ENCODE measurements at regions not wholly inside any gene's neighbourhood (a gene's known extent, or its start where the extent isn't known, plus 50 kb on each side); places are given as distances from the start of the nearest gene placed in this dataset.

DNA sequence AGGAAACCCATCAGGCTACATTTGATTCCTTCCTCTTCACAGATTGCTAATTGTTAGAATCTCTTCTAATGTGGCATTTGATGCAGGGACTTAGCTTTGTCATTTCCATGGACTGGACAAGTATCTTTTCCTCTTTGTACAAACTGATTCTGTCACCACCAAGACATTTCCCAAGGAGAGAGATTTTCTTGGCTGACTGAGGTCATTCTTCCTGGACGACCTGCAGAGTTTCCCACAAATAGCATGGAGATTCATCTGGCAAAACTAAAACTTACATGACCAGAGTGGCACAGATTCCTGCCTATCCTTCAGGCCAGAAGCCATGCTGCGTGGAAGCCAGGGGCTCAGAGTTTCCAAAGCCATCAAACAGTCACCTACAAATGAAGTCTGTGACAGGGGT is 269.2 kb upstream of the LRTM1 start:
- no peak overlapping the region for H2AFZ ChIP-seq (ENCODE audit: low read depth, low read length)
- H2BK120ac ChIP-seq (ENCODE audit: low read depth, low read length), result no peak overlapping the region
- no peak overlapping the region for H4K8ac ChIP-seq (ENCODE audit: low read length)
- H3K4ac ChIP-seq (ENCODE audit: low read depth in 1 of 2, low read length in 2 of 2), result no peak overlapping the region
- H2BK15ac ChIP-seq (ENCODE audit: low read depth, poor library complexity, severe bottlenecking), result no peak overlapping the region
- H3K4me2 ChIP-seq (ENCODE audit: low read length, poor library complexity, severe bottlenecking), result no peak overlapping the region
- peak overlapping the region; percentile 74 for H2AK5ac ChIP-seq (ENCODE audit: low read length, severe bottlenecking)
- H2BK12ac ChIP-seq (ENCODE audit: low read length in 2 of 2), result peak overlapping the region in 1 of 2 experiments; percentile 79
- no peak overlapping the region for H3K4me3 ChIP-seq (ENCODE audit: insufficient read depth in 1 of 2, low read depth in 1 of 2, low read length in 2 of 2)
- no peak overlapping the region for H2BK5ac ChIP-seq (ENCODE audit: low read depth, low read length, poor library complexity, severe bottlenecking)
- H4K91ac ChIP-seq (ENCODE audit: low read length), result no peak overlapping the region
- no peaks in the 10 kb centered on the region for H3K27me3 ChIP-seq (ENCODE audit: control insufficient read depth in 1 of 2, insufficient read depth in 1 of 2, low read length in 2 of 2)
- H3K23ac ChIP-seq (ENCODE audit: low read length in 2 of 2), result no peak overlapping the region
- 71% methylated on average over 2 of the region's 2 CpGs for WGBS
- H3K14ac ChIP-seq (ENCODE audit: low read length in 2 of 2), result no peak overlapping the region
- DNase-seq, result no peak
- H3K79me1 ChIP-seq (replicated peaks; ENCODE audit: low read length, poor library complexity, severe bottlenecking), result no peaks in the 10 kb centered on the region
- H3K9ac ChIP-seq (ENCODE audit: low read length), result no peak overlapping the region
- H3K27ac ChIP-seq (ENCODE audit: low read length, poor library complexity, severe bottlenecking), result no peak overlapping the region
- H3K4me1 ChIP-seq (ENCODE audit: control insufficient read depth, insufficient read depth, low read depth, low read length), result peaks cover 4% of the 10 kb centered on the region
- no peak overlapping the region for H3K18ac ChIP-seq (ENCODE audit: low read depth in 1 of 2, low read length in 2 of 2)
- no peaks in the 10 kb centered on the region for H3K36me3 ChIP-seq (ENCODE audit: control insufficient read depth in 1 of 2, insufficient read depth in 2 of 2, low read depth in 1 of 2, low read length in 2 of 2)
- no peaks in the 10 kb centered on the region for H3K9me3 ChIP-seq (ENCODE audit: control insufficient read depth, low read length)

DNA sequence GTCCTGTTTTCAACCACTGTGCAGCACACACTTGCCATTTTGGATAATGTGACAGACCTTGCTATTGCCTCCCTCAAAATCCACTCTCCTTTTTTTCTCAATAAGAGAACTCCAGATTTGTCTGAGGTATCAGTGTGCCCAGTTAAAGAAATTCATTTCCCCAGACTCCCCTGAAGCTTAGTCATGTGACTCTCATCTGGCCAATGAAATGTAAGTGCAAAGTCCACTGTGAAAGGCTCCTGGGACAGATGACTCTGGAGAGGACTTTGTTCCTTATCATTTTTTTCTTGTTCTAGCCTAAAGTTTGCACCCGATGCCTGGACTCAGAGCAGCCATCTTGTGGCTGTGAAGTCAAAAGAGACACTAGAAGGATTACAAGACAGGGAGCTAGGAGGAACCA is 268.6 kb upstream of the LRTM1 start:
- H4K8ac ChIP-seq (ENCODE audit: low read length), result no peak overlapping the region

DNA sequence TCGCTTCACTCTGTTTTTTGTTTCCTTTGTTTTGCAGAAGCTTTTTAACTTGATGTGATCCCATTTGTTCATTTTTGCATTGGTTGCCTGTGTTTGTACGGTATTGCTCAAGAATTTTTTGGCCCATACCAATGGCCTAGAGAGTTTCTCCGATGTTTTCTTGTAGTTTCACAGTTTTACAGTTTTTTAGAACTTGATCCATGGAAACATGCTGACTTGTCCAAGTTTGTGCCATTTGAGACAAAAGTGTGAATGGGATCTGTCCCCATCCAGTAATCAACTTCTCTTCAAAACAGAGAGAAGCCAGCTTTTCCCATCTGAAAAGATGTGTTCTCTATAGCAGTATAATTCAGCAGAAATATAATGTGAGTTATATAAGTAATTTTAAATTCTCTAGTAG is 266.5 kb upstream of the LRTM1 start:
- Histone ChIP-seq H2AFZ (ENCODE audit: low read depth, low read length) (no peak overlapping the region), H3K36me3 (ENCODE audit: control insufficient read depth in 1 of 2, insufficient read depth in 2 of 2, low read depth in 1 of 2, low read length in 2 of 2) (no peaks in the 10 kb centered on the region), H3K27me3 (ENCODE audit: control insufficient read depth in 1 of 2, insufficient read depth in 1 of 2, low read length in 2 of 2) (no peaks in the 10 kb centered on the region), H3K23ac (ENCODE audit: low read length in 2 of 2) (no peak overlapping the region), H4K91ac (ENCODE audit: low read length) (no peak overlapping the region), H3K9ac (ENCODE audit: low read length) (no peak overlapping the region), H2BK12ac (ENCODE audit: low read length in 2 of 2) (no peak overlapping the region), H3K14ac (ENCODE audit: low read length in 2 of 2) (no peak overlapping the region), H3K9me3 (ENCODE audit: control insufficient read depth, low read length) (no peaks in the 10 kb centered on the region), H2AK5ac (ENCODE audit: low read length, severe bottlenecking) (no peak overlapping the region), H3K79me1 (replicated peaks; ENCODE audit: low read length, poor library complexity, severe bottlenecking) (no peaks in the 10 kb centered on the region), H3K18ac (ENCODE audit: low read depth in 1 of 2, low read length in 2 of 2) (no peak overlapping the region), H3K4me2 (ENCODE audit: low read length, poor library complexity, severe bottlenecking) (no peak overlapping the region), H3K4me3 (ENCODE audit: insufficient read depth in 1 of 2, low read depth in 1 of 2, low read length in 2 of 2) (no peak overlapping the region), H2BK5ac (ENCODE audit: low read depth, low read length, poor library complexity, severe bottlenecking) (no peak overlapping the region), H4K8ac (ENCODE audit: low read length) (no peak overlapping the region), H2BK15ac (ENCODE audit: low read depth, poor library complexity, severe bottlenecking) (no peak overlapping the region), H3K4ac (ENCODE audit: low read depth in 1 of 2, low read length in 2 of 2) (no peak overlapping the region), H3K27ac (ENCODE audit: low read length, poor library complexity, severe bottlenecking) (no peak overlapping the region), H3K4me1 (ENCODE audit: control insufficient read depth, insufficient read depth, low read depth, low read length) (peaks cover 10% of the 10 kb centered on the region), H2BK120ac (ENCODE audit: low read depth, low read length) (no peak overlapping the region)
- no peak for DNase-seq
- 100% methylated on average over 3 of the region's 3 CpGs for WGBS

More for the DNA sequence above, 268.6 kb upstream of the LRTM1 start:
- H2AFZ ChIP-seq (ENCODE audit: low read depth, low read length), result no peak overlapping the region
- no peak overlapping the region for H3K18ac ChIP-seq (ENCODE audit: low read depth in 1 of 2, low read length in 2 of 2)
- H3K27ac ChIP-seq (ENCODE audit: low read length, poor library complexity, severe bottlenecking), result no peak overlapping the region
- H2BK120ac ChIP-seq (ENCODE audit: low read depth, low read length), result no peak overlapping the region
- no CpG with 5 or more reads among the region's 1 CpG for WGBS
- H2BK5ac ChIP-seq (ENCODE audit: low read depth, low read length, poor library complexity, severe bottlenecking), result no peak overlapping the region
- H3K4me3 ChIP-seq (ENCODE audit: insufficient read depth in 1 of 2, low read depth in 1 of 2, low read length in 2 of 2), result no peak overlapping the region
- peak overlapping the region; percentile 20 for H2AK5ac ChIP-seq (ENCODE audit: low read length, severe bottlenecking)
- H2BK12ac ChIP-seq (ENCODE audit: low read length in 2 of 2), result peak overlapping the region in 1 of 2 experiments; percentile 6
- DNase-seq, result no peak
- no peak overlapping the region for H3K23ac ChIP-seq (ENCODE audit: low read length in 2 of 2)
- H4K91ac ChIP-seq (ENCODE audit: low read length), result no peak overlapping the region
- H3K4ac ChIP-seq (ENCODE audit: low read depth in 1 of 2, low read length in 2 of 2), result no peak overlapping the region
- no peaks in the 10 kb centered on the region for H3K79me1 ChIP-seq (replicated peaks; ENCODE audit: low read length, poor library complexity, severe bottlenecking)
- H3K4me2 ChIP-seq (ENCODE audit: low read length, poor library complexity, severe bottlenecking), result no peak overlapping the region
- H2BK15ac ChIP-seq (ENCODE audit: low read depth, poor library complexity, severe bottlenecking), result no peak overlapping the region
- no peaks in the 10 kb centered on the region for H3K36me3 ChIP-seq (ENCODE audit: control insufficient read depth in 1 of 2, insufficient read depth in 2 of 2, low read depth in 1 of 2, low read length in 2 of 2)
- H3K9ac ChIP-seq (ENCODE audit: low read length), result no peak overlapping the region
- H3K9me3 ChIP-seq (ENCODE audit: control insufficient read depth, low read length), result no peaks in the 10 kb centered on the region
- no peaks in the 10 kb centered on the region for H3K27me3 ChIP-seq (ENCODE audit: control insufficient read depth in 1 of 2, insufficient read depth in 1 of 2, low read length in 2 of 2)
- peaks cover 4% of the 10 kb centered on the region for H3K4me1 ChIP-seq (ENCODE audit: control insufficient read depth, insufficient read depth, low read depth, low read length)
- H3K14ac ChIP-seq (ENCODE audit: low read length in 2 of 2), result no peak overlapping the region

DNA sequence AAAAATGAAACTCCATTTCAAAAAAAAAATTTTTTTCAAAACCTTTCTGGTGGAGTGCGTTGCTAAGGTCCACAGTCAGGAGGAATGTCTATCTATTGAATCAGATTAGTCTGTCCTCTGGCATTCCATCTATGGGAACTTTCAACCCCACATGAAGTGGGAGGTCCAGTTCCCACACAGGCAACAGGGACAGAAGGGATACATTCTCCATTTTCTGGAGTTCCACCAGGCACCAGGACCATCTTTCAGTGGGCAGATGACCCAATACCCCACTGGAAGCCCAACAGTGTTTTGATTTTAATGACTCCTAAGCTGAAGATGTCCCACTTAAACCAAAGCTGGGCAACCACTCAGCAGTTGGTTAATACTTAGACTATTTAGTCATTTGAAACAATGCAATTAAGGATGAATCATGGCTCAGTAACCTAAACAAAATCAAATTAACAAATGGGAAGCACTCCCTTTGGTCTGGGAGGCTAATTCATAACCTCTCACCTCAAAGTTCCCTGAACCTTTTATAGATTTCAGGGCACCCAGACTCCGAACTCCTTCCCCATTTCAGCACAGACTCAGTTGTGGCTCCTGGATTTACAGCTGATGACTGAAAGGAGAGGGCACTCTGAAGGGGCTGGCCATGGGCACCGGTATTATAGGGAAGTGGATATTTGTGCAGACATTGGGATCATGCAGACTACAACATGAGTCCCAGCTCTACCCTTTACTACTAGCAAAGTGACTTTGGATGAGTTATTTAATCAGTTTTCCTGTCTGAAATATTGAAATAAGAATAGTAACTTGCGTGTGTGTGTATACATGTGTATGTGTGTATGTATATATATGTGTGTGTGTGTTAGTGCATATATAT is 264.3 kb upstream of the LRTM1 start:
- H3K9me3 ChIP-seq (ENCODE audit: control insufficient read depth, low read length), result no peaks in the 10 kb centered on the region
- no peak overlapping the region for H3K14ac ChIP-seq (ENCODE audit: low read length in 2 of 2)
- H3K18ac ChIP-seq (ENCODE audit: low read depth in 1 of 2, low read length in 2 of 2), result peak overlapping the region; percentile 28 to 54
- no peak overlapping the region for H3K4ac ChIP-seq (ENCODE audit: low read depth in 1 of 2, low read length in 2 of 2)
- H2AFZ ChIP-seq (ENCODE audit: low read depth, low read length), result no peak overlapping the region
- peaks cover 9% of the 10 kb centered on the region for H3K4me1 ChIP-seq (ENCODE audit: control insufficient read depth, insufficient read depth, low read depth, low read length)
- no peak overlapping the region for H2BK120ac ChIP-seq (ENCODE audit: low read depth, low read length)
- H4K8ac ChIP-seq (ENCODE audit: low read length), result no peak overlapping the region
- H2BK5ac ChIP-seq (ENCODE audit: low read depth, low read length, poor library complexity, severe bottlenecking), result peak overlapping the region; percentile 53
- H2BK12ac ChIP-seq (ENCODE audit: low read length in 2 of 2), result no peak overlapping the region
- H4K91ac ChIP-seq (ENCODE audit: low read length), result no peak overlapping the region
- H3K36me3 ChIP-seq (ENCODE audit: control insufficient read depth in 1 of 2, insufficient read depth in 2 of 2, low read depth in 1 of 2, low read length in 2 of 2), result no peaks in the 10 kb centered on the region
- peak overlapping the region; percentile 22 for H3K9ac ChIP-seq (ENCODE audit: low read length)
- peak; percentile 97 for DNase-seq
- peak overlapping the region; percentile 79 for H2AK5ac ChIP-seq (ENCODE audit: low read length, severe bottlenecking)
- H3K4me2 ChIP-seq (ENCODE audit: low read length, poor library complexity, severe bottlenecking), result no peak overlapping the region
- H3K27me3 ChIP-seq (ENCODE audit: control insufficient read depth in 1 of 2, insufficient read depth in 1 of 2, low read length in 2 of 2), result no peaks in the 10 kb centered on the region
- WGBS, result 30% methylated on average over 2 of the region's 4 CpGs
- H3K79me1 ChIP-seq (replicated peaks; ENCODE audit: low read length, poor library complexity, severe bottlenecking), result no peaks in the 10 kb centered on the region
- H2BK15ac ChIP-seq (ENCODE audit: low read depth, poor library complexity, severe bottlenecking), result no peak overlapping the region
- H3K27ac ChIP-seq (ENCODE audit: low read length, poor library complexity, severe bottlenecking), result peak overlapping the region; percentile 94
- no peak overlapping the region for H3K23ac ChIP-seq (ENCODE audit: low read length in 2 of 2)
- H3K4me3 ChIP-seq (ENCODE audit: insufficient read depth in 1 of 2, low read depth in 1 of 2, low read length in 2 of 2), result no peak overlapping the region

All from mesenchymal stem cell (in vitro differentiated cells and primary cell).